ENCODE measurements at regions not wholly inside any gene's neighbourhood (a gene's known extent, or its start where the extent isn't known, plus 50 kb on each side); places are given as distances from the start of the nearest gene placed in this dataset.

GRCh38 chr1:194959795-194960194, 1648.4 kb downstream of the KCNT2 start:
- no peaks in the 10 kb centered on the region for H3K9me3 ChIP-seq (ENCODE audit: control insufficient read depth, insufficient read depth, low read length)
- no peaks in the 10 kb centered on the region for H3K27me3 ChIP-seq (ENCODE audit: control insufficient read depth, insufficient read depth, low read length)
- no peak for DNase-seq (ENCODE audit: low read depth, low spot score)
- no CpG with 5 or more reads among the region's 1 CpG for WGBS (ENCODE audit: insufficient coverage, insufficient read length)
- H3K4me3 ChIP-seq (ENCODE audit: low read length) = no peak overlapping the region
- no peaks in the 10 kb centered on the region for H3K36me3 ChIP-seq (ENCODE audit: control insufficient read depth, insufficient read depth, low read length)
- H3K4me1 ChIP-seq (ENCODE audit: control insufficient read depth, insufficient read depth, low read length) = no peaks in the 10 kb centered on the region
- H3K27ac ChIP-seq (ENCODE audit: low read length) = no peak overlapping the region

DNA sequence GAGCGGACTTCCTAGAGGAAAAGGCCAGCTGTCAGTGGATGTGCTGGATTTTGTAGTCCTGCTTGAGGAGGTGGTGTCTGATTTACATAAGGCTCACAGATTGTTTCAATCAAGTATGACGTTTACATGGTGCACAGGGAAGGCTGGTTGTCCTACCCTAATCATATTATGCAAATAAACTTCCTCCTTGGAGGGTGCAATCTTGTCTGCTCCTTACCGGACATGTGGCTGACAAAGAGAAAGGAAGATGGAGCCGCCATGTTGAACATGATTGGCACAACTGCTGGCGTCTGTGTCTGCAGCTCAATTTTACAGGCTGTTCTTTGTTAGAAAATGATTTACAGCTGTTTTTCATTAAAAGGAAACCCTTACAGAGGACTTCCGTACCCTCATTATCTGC, 1656.1 kb downstream of the KCNT2 start:
- Histone ChIP-seq H3K9me3 (ENCODE audit: control insufficient read depth, insufficient read depth, low read length) (no peaks in the 10 kb centered on the region), H3K27me3 (ENCODE audit: control insufficient read depth, insufficient read depth, low read length) (no peaks in the 10 kb centered on the region), H3K4me1 (ENCODE audit: control insufficient read depth, insufficient read depth, low read length) (no peaks in the 10 kb centered on the region), H3K36me3 (ENCODE audit: control insufficient read depth, insufficient read depth, low read length) (no peaks in the 10 kb centered on the region), H3K27ac (ENCODE audit: low read length) (no peak overlapping the region), H3K4me3 (ENCODE audit: low read length) (no peak overlapping the region)
- no peak for DNase-seq (ENCODE audit: low read depth, low spot score)
- WGBS (ENCODE audit: insufficient coverage, insufficient read length) = no CpG with 5 or more reads among the region's 6 CpGs

DNA sequence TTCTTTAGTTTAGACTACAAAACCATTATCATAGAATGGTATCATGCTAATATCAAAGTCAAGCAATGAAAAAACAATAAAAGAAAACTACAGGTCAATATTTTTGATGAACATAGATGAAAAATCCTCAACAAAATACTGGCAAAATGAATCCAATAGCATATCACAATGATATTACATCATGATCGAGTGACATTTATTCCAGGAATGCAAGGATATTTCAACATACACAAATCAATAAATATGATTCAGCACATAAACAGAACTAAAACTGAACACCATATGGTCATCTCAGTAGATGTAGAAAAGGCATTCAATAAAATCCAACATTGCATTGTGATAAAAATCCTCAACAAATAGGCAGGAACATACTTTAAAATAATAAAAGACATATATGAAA, 1657.7 kb downstream of the KCNT2 start:
- no peaks in the 10 kb centered on the region for H3K36me3 ChIP-seq (ENCODE audit: control insufficient read depth, insufficient read depth, low read length)
- no peak overlapping the region for H3K4me3 ChIP-seq (ENCODE audit: low read length)
- no CpG with 5 or more reads among the region's 1 CpG for WGBS (ENCODE audit: insufficient coverage, insufficient read length)
- H3K27me3 ChIP-seq (ENCODE audit: control insufficient read depth, insufficient read depth, low read length) = no peaks in the 10 kb centered on the region
- H3K4me1 ChIP-seq (ENCODE audit: control insufficient read depth, insufficient read depth, low read length) = no peaks in the 10 kb centered on the region
- H3K27ac ChIP-seq (ENCODE audit: low read length) = no peak overlapping the region
- no peak for DNase-seq (ENCODE audit: low read depth, low spot score)
- H3K9me3 ChIP-seq (ENCODE audit: control insufficient read depth, insufficient read depth, low read length) = no peaks in the 10 kb centered on the region

DNA sequence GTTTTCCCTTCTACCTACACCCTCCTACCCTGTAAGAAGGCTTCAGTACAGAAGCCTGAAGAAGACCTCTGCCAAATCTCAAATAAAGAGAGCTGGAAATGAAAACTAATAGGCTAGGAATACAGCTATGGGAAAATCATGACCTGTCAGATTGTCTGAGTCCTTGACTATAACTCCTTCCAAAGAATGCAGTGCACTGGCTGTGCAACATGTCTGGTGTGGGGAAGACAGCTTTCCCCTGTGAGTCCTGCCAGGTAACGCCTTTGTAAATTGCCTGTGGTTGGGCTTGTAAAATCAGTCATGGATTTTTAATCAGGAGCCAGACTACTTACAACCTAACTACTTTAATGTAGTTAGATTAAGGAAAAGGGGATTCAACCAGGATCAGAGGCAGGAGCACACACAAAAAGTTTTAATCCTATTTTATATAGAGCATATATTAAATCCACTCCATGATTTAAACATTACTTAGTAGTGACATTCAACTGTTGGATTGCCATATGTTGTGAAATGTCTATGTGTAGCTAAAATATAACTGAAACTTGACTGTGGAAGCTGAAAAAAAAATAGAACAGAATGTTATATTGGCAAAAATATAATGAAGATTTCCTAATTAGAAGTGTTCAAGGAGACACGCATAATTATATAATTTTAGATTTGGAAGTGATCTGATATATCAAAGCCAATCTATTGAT, 1667.8 kb downstream of the KCNT2 start:
- no peaks in the 10 kb centered on the region for H3K36me3 ChIP-seq (ENCODE audit: control insufficient read depth, insufficient read depth, low read length)
- no CpG with 5 or more reads among the region's 2 CpGs for WGBS (ENCODE audit: insufficient coverage, insufficient read length)

DNA sequence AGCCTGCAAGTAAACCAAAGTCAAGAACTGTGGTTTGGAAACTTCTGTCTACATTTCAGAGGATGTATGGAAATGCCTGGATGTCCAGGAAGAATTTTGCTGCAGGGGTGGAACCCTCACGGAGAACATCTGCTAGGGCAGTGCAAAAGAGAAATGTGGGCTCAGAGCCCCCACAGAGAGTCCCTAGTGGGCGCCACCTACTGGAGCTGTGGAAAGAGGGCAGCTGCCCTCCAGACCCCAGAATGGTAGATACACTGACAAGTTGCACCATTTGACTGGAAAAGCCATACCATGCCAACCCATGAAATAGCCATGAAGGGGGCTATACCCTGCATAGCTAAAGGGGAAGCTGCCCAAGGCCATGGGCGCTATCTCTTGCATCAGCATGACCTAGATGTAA, 1672.4 kb downstream of the KCNT2 start:
- Histone ChIP-seq H3K36me3 (ENCODE audit: control insufficient read depth, insufficient read depth, low read length) (no peaks in the 10 kb centered on the region), H3K27ac (ENCODE audit: low read length) (no peak overlapping the region), H3K4me1 (ENCODE audit: control insufficient read depth, insufficient read depth, low read length) (no peaks in the 10 kb centered on the region), H3K9me3 (ENCODE audit: control insufficient read depth, insufficient read depth, low read length) (no peaks in the 10 kb centered on the region), H3K27me3 (ENCODE audit: control insufficient read depth, insufficient read depth, low read length) (no peaks in the 10 kb centered on the region), H3K4me3 (ENCODE audit: low read length) (no peak overlapping the region)
- no peak for DNase-seq (ENCODE audit: low read depth, low spot score)
- WGBS (ENCODE audit: insufficient coverage, insufficient read length) = no CpG with 5 or more reads among the region's 3 CpGs

More for the DNA sequence above, 1667.8 kb downstream of the KCNT2 start:
- no peaks in the 10 kb centered on the region for H3K27me3 ChIP-seq (ENCODE audit: control insufficient read depth, insufficient read depth, low read length)
- H3K4me1 ChIP-seq (ENCODE audit: control insufficient read depth, insufficient read depth, low read length) = no peaks in the 10 kb centered on the region
- H3K27ac ChIP-seq (ENCODE audit: low read length) = no peak overlapping the region
- DNase-seq (ENCODE audit: low read depth, low spot score) = no peak
- no peak overlapping the region for H3K4me3 ChIP-seq (ENCODE audit: low read length)
- H3K9me3 ChIP-seq (ENCODE audit: control insufficient read depth, insufficient read depth, low read length) = no peaks in the 10 kb centered on the region

DNA sequence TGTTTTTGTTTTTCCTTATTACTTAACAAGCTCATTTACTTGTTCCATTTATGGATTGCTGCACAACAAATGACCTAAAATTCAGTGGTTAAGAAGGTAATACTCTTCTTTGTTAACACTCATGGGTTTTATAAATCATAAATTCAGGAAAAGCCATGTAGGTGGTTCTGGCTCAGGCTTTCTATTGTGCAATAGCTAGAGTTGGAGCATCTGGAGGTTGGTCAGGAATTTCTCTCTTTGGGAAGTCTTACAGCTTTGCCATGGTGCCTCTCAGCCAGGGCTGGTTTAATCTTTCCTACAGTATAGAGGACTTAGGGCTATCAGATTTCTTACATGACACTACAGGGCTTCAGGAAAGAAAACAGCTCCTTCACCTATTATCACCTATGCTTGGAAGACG, 1677.1 kb downstream of the KCNT2 start:
- no CpG with 5 or more reads among the region's 1 CpG for WGBS (ENCODE audit: insufficient coverage, insufficient read length)
- no peak for DNase-seq (ENCODE audit: low read depth, low spot score)

GRCh38 chr1:194930132-194930531, 1678.1 kb downstream of the KCNT2 start:
- no CpG with 5 or more reads among the region's 2 CpGs for WGBS (ENCODE audit: insufficient coverage, insufficient read length)
- no peaks in the 10 kb centered on the region for H3K27me3 ChIP-seq (ENCODE audit: control insufficient read depth, insufficient read depth, low read length)
- no peak overlapping the region for H3K4me3 ChIP-seq (ENCODE audit: low read length)
- DNase-seq (ENCODE audit: low read depth, low spot score) = no peak
- no peaks in the 10 kb centered on the region for H3K9me3 ChIP-seq (ENCODE audit: control insufficient read depth, insufficient read depth, low read length)
- H3K4me1 ChIP-seq (ENCODE audit: control insufficient read depth, insufficient read depth, low read length) = no peaks in the 10 kb centered on the region
- no peak overlapping the region for H3K27ac ChIP-seq (ENCODE audit: low read length)
- no peaks in the 10 kb centered on the region for H3K36me3 ChIP-seq (ENCODE audit: control insufficient read depth, insufficient read depth, low read length)

More for the DNA sequence above, 1677.1 kb downstream of the KCNT2 start:
- Histone ChIP-seq H3K9me3 (ENCODE audit: control insufficient read depth, insufficient read depth, low read length) (no peaks in the 10 kb centered on the region), H3K36me3 (ENCODE audit: control insufficient read depth, insufficient read depth, low read length) (no peaks in the 10 kb centered on the region), H3K27ac (ENCODE audit: low read length) (no peak overlapping the region), H3K4me1 (ENCODE audit: control insufficient read depth, insufficient read depth, low read length) (no peaks in the 10 kb centered on the region), H3K27me3 (ENCODE audit: control insufficient read depth, insufficient read depth, low read length) (no peaks in the 10 kb centered on the region), H3K4me3 (ENCODE audit: low read length) (no peak overlapping the region)

GRCh38 chr1:194929357-194929756, 1678.9 kb downstream of the KCNT2 start:
- H3K4me3 ChIP-seq (ENCODE audit: low read length) = no peak overlapping the region
- H3K36me3 ChIP-seq (ENCODE audit: control insufficient read depth, insufficient read depth, low read length) = no peaks in the 10 kb centered on the region
- DNase-seq (ENCODE audit: low read depth, low spot score) = no peak
- H3K4me1 ChIP-seq (ENCODE audit: control insufficient read depth, insufficient read depth, low read length) = no peaks in the 10 kb centered on the region
- H3K27ac ChIP-seq (ENCODE audit: low read length) = no peak overlapping the region
- H3K9me3 ChIP-seq (ENCODE audit: control insufficient read depth, insufficient read depth, low read length) = no peaks in the 10 kb centered on the region
- H3K27me3 ChIP-seq (ENCODE audit: control insufficient read depth, insufficient read depth, low read length) = no peaks in the 10 kb centered on the region

GRCh38 chr1:194919146-194919545, 1689.1 kb downstream of the KCNT2 start:
- H3K4me3 ChIP-seq (ENCODE audit: low read length) = no peak overlapping the region
- H3K27ac ChIP-seq (ENCODE audit: low read length) = no peak overlapping the region
- no peaks in the 10 kb centered on the region for H3K27me3 ChIP-seq (ENCODE audit: control insufficient read depth, insufficient read depth, low read length)
- no peaks in the 10 kb centered on the region for H3K9me3 ChIP-seq (ENCODE audit: control insufficient read depth, insufficient read depth, low read length)
- no peaks in the 10 kb centered on the region for H3K36me3 ChIP-seq (ENCODE audit: control insufficient read depth, insufficient read depth, low read length)
- DNase-seq (ENCODE audit: low read depth, low spot score) = no peak
- no peaks in the 10 kb centered on the region for H3K4me1 ChIP-seq (ENCODE audit: control insufficient read depth, insufficient read depth, low read length)
- no CpG with 5 or more reads among the region's 5 CpGs for WGBS (ENCODE audit: insufficient coverage, insufficient read length)

- H3K4me1 ChIP-seq (ENCODE audit: control insufficient read depth, insufficient read depth, low read length) = no peaks in the 10 kb centered on the region
- H3K27me3 ChIP-seq (ENCODE audit: control insufficient read depth, insufficient read depth, low read length) = no peaks in the 10 kb centered on the region
- no peaks in the 10 kb centered on the region for H3K9me3 ChIP-seq (ENCODE audit: control insufficient read depth, insufficient read depth, low read length)
- H3K36me3 ChIP-seq (ENCODE audit: control insufficient read depth, insufficient read depth, low read length) = no peaks in the 10 kb centered on the region
- no peak overlapping the region for H3K27ac ChIP-seq (ENCODE audit: low read length)
- WGBS (ENCODE audit: insufficient coverage, insufficient read length) = no CpG with 5 or more reads among the region's 4 CpGs
- DNase-seq (ENCODE audit: low read depth, low spot score) = no peak
- H3K4me3 ChIP-seq (ENCODE audit: low read length) = no peak overlapping the region
These were observed 1690.5 kb downstream of the KCNT2 start for GRCh38 chr1:194917769-194918168.

GRCh38 chr1:194908643-194909042, 1699.6 kb downstream of the KCNT2 start:
- WGBS (ENCODE audit: insufficient coverage, insufficient read length) = no CpG with 5 or more reads among the region's 1 CpG
- no peaks in the 10 kb centered on the region for H3K4me1 ChIP-seq (ENCODE audit: control insufficient read depth, insufficient read depth, low read length)
- no peaks in the 10 kb centered on the region for H3K9me3 ChIP-seq (ENCODE audit: control insufficient read depth, insufficient read depth, low read length)
- no peaks in the 10 kb centered on the region for H3K27me3 ChIP-seq (ENCODE audit: control insufficient read depth, insufficient read depth, low read length)
- no peak overlapping the region for H3K27ac ChIP-seq (ENCODE audit: low read length)
- H3K4me3 ChIP-seq (ENCODE audit: low read length) = no peak overlapping the region
- no peak for DNase-seq (ENCODE audit: low read depth, low spot score)
- no peaks in the 10 kb centered on the region for H3K36me3 ChIP-seq (ENCODE audit: control insufficient read depth, insufficient read depth, low read length)

All from iPS DF 6.9 (cell line).